Esophagus muscularis mucosa (tissue), 4 donors: ENCODE measurements at regions not wholly inside any gene's neighbourhood (a gene's known extent, or its start where the extent isn't known, plus 50 kb on each side); places are given as distances from the start of the nearest gene placed in this dataset.

ENCODE experiments used
- DNase-seq: peaks from one replicate; pipeline ENCODE4 v3.0.0-alpha.2; 2017; ENCODE audit errors: extremely low spot score
- H3K27ac ChIP-seq, 4 donors: fragments of 200-600 bp; sonication (generic); replicated peaks in 1 of 4; 1 replicate in 3 of 4; 2 replicates in 1 of 4; pipeline ENCODE4 v1.5.1; 2016 to 2019; ENCODE audit warnings: mild to moderate bottlenecking in 1 of 4
- H3K27me3 ChIP-seq, 4 donors: fragments of 200-600 bp; sonication (generic); one replicate each; pipeline versions ENCODE4 v1.5.1 to v1.6.0; 2016 to 2019
- H3K36me3 ChIP-seq, 4 donors: fragments of 200-600 bp; sonication (generic); one replicate each; pipeline ENCODE4 v1.5.1; 2016 to 2019
- H3K4me1 ChIP-seq, 4 donors: fragments of 200-600 bp; sonication (generic); one replicate each; pipeline ENCODE4 v1.5.1; 2016 to 2019
- H3K4me3 ChIP-seq, 4 donors: fragments of 200-600 bp; sonication (generic); 1 replicate in 2 of 4; 2 replicates in 2 of 4; pipeline ENCODE4 v1.5.1; 2016 to 2019; ENCODE audit warnings: mild to moderate bottlenecking in 4 of 4, moderate library complexity in 1 of 4
- H3K9me3 ChIP-seq, 4 donors: fragments of 200-600 bp; sonication (generic); 1 replicate in 3 of 4; 2 replicates in 1 of 4; pipeline ENCODE4 v1.5.1; 2016 to 2019
- EP300 ChIP-seq: sonication (generic); formaldehyde crosslinking; IDR thresholded peaks from one replicate; pipeline ENCODE4 v1.6.1; 2017; ENCODE audit warnings: antibody characterized with exemption
- POLR2A ChIP-seq: fragments of 450-650 bp; IDR thresholded peaks from one replicate; pipeline ENCODE4 v1.6.1; 2017; ENCODE audit warnings: antibody characterized with exemption, moderate library complexity, mild to moderate bottlenecking, low read depth
- POLR2AphosphoS5 ChIP-seq, 2 donors: sonication (generic); formaldehyde crosslinking; IDR thresholded peaks; one replicate each; pipeline ENCODE4 v1.6.1; 2017; ENCODE audit warnings: antibody characterized with exemption in 2 of 2
- whole genome bisulfite sequencing: methylation state at CpG from one replicate; pipeline ENCODE4 v1.1.5; 2018; 5-methylcytosine and 5-hydroxymethylcytosine counted together
- intact Hi-C: fragments of 100-400 bp; cut with DNase I; formaldehyde crosslinking; loops from one replicate; pipeline ENCODE4 v1.15.1; 2023
- TF ChIP-seq, protein P1 (sequence below), 3 experiments: fragments of 200-600 bp in 2 of 3; fragments of 450-650 bp in 1 of 3; sonication (generic) in 2 of 3; IDR thresholded peaks; one replicate each; pipeline ENCODE4 v1.5.1; 2017 to 2019; ENCODE audit warnings: antibody characterized with exemption in 3 of 3, mild to moderate bottlenecking in 2 of 3, moderate library complexity in 1 of 3

DNA sequence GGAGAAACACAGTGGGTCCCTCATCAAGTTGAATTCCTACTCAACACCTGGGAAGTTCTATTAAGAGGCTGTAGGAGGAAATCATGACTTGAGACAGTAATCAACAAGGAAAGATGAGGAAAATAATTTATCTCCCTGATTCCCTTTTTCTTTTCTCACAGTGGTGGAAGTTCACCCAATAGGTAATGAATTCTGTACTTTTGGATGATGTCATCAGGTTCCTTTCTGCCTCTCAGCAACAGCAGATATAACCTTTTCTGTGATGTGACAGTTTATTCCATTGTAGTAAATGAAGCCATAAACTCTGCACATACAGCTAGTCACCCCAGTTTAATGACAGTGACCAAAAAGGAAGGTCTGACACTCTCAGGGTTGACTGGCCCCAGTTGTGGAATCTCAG, 1265.0 kb downstream of the NXPH1 start:
- H3K4me1 ChIP-seq = no peaks in the 10 kb centered on the region
- no peak for TF ChIP-seq POLR2AphosphoS5 (IDR thresholded peaks at IDR 0.05)
- TF ChIP-seq POLR2A = no peak
- no peak for TF ChIP-seq EP300
- TF ChIP-seq, protein P1, sequence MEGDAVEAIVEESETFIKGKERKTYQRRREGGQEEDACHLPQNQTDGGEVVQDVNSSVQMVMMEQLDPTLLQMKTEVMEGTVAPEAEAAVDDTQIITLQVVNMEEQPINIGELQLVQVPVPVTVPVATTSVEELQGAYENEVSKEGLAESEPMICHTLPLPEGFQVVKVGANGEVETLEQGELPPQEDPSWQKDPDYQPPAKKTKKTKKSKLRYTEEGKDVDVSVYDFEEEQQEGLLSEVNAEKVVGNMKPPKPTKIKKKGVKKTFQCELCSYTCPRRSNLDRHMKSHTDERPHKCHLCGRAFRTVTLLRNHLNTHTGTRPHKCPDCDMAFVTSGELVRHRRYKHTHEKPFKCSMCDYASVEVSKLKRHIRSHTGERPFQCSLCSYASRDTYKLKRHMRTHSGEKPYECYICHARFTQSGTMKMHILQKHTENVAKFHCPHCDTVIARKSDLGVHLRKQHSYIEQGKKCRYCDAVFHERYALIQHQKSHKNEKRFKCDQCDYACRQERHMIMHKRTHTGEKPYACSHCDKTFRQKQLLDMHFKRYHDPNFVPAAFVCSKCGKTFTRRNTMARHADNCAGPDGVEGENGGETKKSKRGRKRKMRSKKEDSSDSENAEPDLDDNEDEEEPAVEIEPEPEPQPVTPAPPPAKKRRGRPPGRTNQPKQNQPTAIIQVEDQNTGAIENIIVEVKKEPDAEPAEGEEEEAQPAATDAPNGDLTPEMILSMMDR (IDR thresholded peaks at IDR 0.05) = no peak
- no peaks in the 10 kb centered on the region for H3K9me3 ChIP-seq
- no peak for DNase-seq
- no peak overlapping the region for H3K27ac ChIP-seq
- H3K27me3 ChIP-seq = no peaks in the 10 kb centered on the region
- intact Hi-C loops = no loop called here
- no peak overlapping the region for H3K4me3 ChIP-seq
- no peaks in the 10 kb centered on the region for H3K36me3 ChIP-seq

DNA sequence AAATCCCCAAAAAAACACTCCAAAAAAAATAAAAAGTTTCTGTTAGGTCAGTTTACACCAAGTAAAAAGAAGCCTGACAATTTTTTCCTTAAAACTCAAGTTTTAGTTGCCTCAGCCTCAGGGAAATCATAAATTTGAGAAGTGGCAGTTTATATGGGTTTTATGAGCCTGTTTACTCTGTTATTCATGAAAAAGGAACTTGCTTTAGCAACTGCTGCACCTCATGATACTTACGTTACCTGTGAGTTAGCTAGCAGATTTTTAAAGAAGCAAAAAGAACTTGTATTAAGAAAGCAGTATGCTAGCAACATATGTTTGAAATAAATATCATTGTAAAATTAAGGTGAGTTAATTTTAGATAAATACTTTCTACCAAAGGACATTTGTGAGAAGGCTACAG, 1264.5 kb upstream of the PHF14 start:
- no peaks in the 10 kb centered on the region for H3K9me3 ChIP-seq
- no peak for DNase-seq
- intact Hi-C loops = no loop called here
- TF ChIP-seq POLR2AphosphoS5 (IDR thresholded peaks at IDR 0.05) = no peak
- no peak overlapping the region for H3K4me3 ChIP-seq
- no peaks in the 10 kb centered on the region for H3K36me3 ChIP-seq
- WGBS = 85% methylated on average over 1 of the region's 1 CpG
- H3K27me3 ChIP-seq = no peaks in the 10 kb centered on the region
- H3K4me1 ChIP-seq = no peaks in the 10 kb centered on the region
- H3K27ac ChIP-seq = no peak overlapping the region

DNA sequence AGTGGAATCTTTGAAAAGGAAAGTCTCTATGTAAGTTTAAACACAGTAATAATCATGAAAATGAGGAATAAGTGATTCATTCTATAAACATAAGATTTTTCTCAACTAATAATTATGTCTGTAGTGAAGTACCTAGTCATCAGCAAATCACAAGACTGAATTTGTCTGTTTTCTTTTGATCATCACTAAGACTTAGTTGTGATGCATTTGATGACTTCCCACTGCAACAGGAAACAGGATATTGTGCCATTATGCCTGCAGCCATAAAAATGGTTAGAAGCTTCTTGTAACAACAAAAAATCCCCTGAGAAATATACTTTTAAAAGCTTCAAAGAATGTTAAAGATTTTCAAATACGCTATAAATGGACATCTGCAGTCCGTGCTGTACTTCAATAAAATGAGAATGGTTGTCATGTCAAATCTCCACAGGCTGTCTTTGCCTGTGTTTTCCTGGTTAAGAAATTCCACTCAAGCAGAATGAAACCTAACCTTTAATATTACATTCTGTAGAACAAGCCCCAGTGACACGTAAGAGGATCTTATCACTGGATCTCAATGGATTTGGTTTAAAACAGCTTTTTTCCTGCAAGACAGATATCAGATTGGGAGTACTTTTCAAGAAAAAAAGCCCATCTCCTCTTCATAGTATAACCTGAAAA, 1262.3 kb upstream of the PHF14 start:
- Histone ChIP-seq H3K27ac (no peak overlapping the region), H3K4me3 (no peak overlapping the region), H3K36me3 (no peaks in the 10 kb centered on the region), H3K9me3 (no peaks in the 10 kb centered on the region), H3K4me1 (no peaks in the 10 kb centered on the region), H3K27me3 (no peaks in the 10 kb centered on the region)
- TF ChIP-seq EP300 = no peak
- TF ChIP-seq, protein P1 (IDR thresholded peaks at IDR 0.05) = no peak
- TF ChIP-seq POLR2A = no peak
- TF ChIP-seq POLR2AphosphoS5 (IDR thresholded peaks at IDR 0.05) = no peak
- WGBS = 73% methylated on average over 3 of the region's 3 CpGs
- intact Hi-C loops = no loop called here
- DNase-seq = no peak

DNA sequence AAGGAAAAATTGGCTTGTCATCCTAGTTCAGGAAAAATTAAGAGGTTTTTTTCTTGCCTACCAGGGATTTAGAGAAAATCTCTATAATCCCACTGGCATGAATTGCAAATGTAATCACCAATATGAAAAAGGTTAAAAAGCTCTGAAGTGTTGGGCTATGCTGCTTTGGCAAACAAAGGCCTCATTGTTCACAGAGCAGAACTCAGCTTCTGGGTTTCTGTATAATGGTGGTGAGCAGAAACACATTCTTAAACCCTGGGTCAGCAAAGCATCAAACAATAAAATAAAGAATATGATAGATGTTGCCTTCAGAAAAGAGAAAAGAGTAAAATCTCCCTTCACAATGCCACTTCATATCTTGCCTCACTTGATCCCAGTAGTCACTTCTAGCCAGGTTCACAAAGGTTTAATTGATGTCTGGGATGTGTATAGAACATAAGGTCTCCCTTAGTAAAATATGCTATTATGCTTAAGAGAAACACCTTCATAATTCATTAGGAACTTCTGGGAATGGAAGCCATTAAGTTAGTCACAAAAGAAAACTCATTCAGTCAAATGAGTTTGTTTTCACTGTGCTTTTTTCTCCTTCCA, 1255.5 kb upstream of the PHF14 start:
- no peaks in the 10 kb centered on the region for H3K27me3 ChIP-seq
- H3K36me3 ChIP-seq = no peaks in the 10 kb centered on the region
- H3K4me1 ChIP-seq = no peaks in the 10 kb centered on the region
- TF ChIP-seq POLR2AphosphoS5 (IDR thresholded peaks at IDR 0.05) (no peak), EP300 (no peak), POLR2A (no peak)
- TF ChIP-seq, protein P1 (IDR thresholded peaks at IDR 0.05) = no peak
- DNase-seq = no peak
- no peak overlapping the region for H3K27ac ChIP-seq
- intact Hi-C loops = no loop called here
- H3K9me3 ChIP-seq = no peaks in the 10 kb centered on the region
- no peak overlapping the region for H3K4me3 ChIP-seq

DNA sequence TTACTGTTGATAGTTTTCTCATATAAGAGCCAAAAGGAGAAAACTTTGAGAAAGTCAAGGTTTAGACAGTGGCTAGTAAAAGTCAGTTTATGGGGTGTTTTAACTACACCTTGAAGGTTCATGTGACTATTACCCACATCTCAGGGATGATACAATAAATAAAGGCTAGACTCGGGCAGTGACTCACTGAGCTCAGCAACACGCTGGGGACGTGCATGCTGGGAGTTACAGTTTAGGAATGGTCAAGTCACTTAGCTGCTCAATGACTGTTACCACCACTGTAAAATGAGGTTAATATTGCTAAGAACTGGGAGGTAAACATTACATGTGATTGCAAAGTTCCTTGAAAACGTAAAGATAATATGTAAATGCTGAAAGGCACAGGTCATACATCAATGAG, 1254.4 kb upstream of the PHF14 start:
- Histone ChIP-seq H3K9me3 (no peaks in the 10 kb centered on the region), H3K27me3 (no peaks in the 10 kb centered on the region), H3K27ac (no peak overlapping the region), H3K4me3 (no peak overlapping the region), H3K36me3 (no peaks in the 10 kb centered on the region), H3K4me1 (no peaks in the 10 kb centered on the region)
- TF ChIP-seq EP300 = no peak
- TF ChIP-seq, protein P1 (IDR thresholded peaks at IDR 0.05) = no peak
- no peak for TF ChIP-seq POLR2AphosphoS5 (IDR thresholded peaks at IDR 0.05)
- no peak for TF ChIP-seq POLR2A
- DNase-seq = no peak
- WGBS = 79% methylated on average over 4 of the region's 4 CpGs
- intact Hi-C loops = no loop called here
